Cardiac muscle cell (in vitro differentiated cells and primary cell): ENCODE measurements at regions not wholly inside any gene's neighbourhood (a gene's known extent, or its start where the extent isn't known, plus 50 kb on each side); places are given as distances from the start of the nearest gene placed in this dataset.

ENCODE experiments used
- DNase-seq, 2 donors: peaks; one replicate each; pipeline versions ENCODE4 v3.0.0 to v3.0.0-alpha.2; 2010 to 2017; ENCODE audit warnings: low read depth in 1 of 2, low spot score in 1 of 2
- H3K27ac ChIP-seq: fragments of 200-600 bp; sonication (generic); 2 replicates; pipeline ENCODE4 v1.5.1; 2016
- H3K27me3 ChIP-seq: fragments of 200-600 bp; sonication (generic); 2 replicates; pipeline ENCODE4 v1.6.0; 2016; ENCODE audit warnings: control low read depth
- H3K36me3 ChIP-seq: fragments of 200-600 bp; sonication (generic); 2 replicates; pipeline ENCODE4 v1.5.1; 2016; ENCODE audit warnings: control low read depth
- H3K4me1 ChIP-seq: fragments of 200-600 bp; sonication (generic); 2 replicates; pipeline ENCODE4 v1.8.1; 2017; ENCODE audit warnings: low read depth, mild to moderate bottlenecking, mixed run types
- H3K4me3 ChIP-seq: fragments of 200-600 bp; sonication (generic); 2 replicates; pipeline ENCODE4 v1.5.1; 2016; ENCODE audit warnings: mild to moderate bottlenecking
- H3K9me3 ChIP-seq: fragments of 200-600 bp; sonication (generic); 2 replicates; pipeline ENCODE4 v1.5.1; 2017; ENCODE audit warnings: low read depth, mild to moderate bottlenecking, control low read depth
- TF ChIP-seq, protein P1 (sequence below): IDR thresholded peaks from 2 replicates; pipeline ENCODE4 v1.5.1; 2012; ENCODE audit warnings: low read depth, mild to moderate bottlenecking, low read length

DNA sequence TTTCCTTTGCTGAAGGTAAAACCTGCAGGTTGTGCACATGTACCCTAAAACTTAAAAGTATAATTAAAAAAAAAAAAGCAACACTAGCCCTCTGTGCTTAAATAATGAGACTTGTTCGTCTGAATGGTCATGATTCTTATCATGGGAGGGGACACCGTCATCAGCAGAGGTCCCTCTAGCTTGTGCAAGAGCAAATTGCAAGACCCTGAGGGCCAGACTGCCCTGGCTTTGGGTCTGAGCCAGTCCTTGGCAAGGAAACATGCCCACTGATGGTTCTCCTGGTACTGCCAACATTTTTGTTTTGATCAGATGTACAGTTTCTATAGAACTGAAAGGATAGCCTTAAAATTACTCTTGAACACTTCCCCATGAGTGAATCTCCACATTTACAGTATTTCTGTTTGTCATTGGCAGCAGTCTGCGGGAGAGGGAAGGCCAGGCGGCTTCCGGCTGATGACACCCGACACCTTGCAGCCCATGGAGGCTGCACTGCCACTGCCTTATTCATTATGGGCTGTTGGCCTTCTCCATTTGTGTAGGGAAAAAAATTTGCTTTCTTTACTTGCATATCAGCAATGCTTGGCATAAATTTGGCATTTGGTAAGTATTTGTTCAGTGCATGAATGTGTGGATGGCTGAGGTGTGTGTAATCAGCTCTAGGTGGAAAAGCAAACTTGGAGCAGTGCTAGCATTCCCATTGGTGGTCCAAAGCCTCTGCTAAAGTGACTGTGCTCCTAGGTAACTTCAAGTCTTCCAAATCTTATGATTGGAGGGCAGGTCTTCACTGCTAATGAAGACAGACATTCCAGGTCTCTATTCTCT is 161.6 kb upstream of the ALKAL2 start:
- Histone ChIP-seq H3K27ac (no peak overlapping the region), H3K4me1 (no peaks in the 10 kb centered on the region), H3K36me3 (no peaks in the 10 kb centered on the region), H3K9me3 (no peaks in the 10 kb centered on the region), H3K4me3 (no peak overlapping the region), H3K27me3 (no peaks in the 10 kb centered on the region)
- TF ChIP-seq, protein P1, sequence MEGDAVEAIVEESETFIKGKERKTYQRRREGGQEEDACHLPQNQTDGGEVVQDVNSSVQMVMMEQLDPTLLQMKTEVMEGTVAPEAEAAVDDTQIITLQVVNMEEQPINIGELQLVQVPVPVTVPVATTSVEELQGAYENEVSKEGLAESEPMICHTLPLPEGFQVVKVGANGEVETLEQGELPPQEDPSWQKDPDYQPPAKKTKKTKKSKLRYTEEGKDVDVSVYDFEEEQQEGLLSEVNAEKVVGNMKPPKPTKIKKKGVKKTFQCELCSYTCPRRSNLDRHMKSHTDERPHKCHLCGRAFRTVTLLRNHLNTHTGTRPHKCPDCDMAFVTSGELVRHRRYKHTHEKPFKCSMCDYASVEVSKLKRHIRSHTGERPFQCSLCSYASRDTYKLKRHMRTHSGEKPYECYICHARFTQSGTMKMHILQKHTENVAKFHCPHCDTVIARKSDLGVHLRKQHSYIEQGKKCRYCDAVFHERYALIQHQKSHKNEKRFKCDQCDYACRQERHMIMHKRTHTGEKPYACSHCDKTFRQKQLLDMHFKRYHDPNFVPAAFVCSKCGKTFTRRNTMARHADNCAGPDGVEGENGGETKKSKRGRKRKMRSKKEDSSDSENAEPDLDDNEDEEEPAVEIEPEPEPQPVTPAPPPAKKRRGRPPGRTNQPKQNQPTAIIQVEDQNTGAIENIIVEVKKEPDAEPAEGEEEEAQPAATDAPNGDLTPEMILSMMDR: no peak
- no peak for DNase-seq

DNA sequence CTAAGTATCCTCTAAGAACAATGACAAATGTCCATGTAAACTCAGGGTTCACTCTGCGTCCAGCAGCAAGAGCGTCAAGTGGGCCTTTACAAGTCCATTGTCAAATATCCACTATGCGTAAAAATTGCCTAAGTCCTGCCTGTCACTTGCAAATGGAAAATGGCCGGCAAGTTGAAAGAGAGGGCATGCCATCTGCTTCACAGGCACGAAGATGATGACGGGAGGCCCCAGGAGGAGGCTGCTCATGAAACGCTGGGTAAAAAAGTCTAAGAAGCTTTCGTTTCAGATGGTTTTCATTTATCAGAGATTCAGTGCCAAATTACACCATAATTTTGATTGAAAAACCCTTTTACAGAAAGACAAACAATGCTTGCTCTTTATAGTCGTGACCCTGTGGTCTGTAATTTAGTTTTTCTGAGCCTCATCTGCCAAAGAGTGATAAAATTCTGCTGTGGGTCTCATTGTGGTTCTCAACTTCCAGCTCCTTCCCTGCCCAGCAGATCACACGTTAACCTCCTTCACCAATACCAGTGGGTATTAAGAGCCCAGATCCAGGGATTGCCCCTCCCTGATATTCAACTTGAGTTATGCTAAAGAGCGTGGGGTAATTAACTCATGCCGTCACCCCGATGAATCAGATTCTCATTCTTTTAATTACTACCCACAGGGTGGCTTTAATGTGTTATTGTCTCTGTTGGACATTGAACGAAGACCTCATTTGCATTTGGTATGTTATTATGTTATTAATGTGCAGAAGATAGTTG is 160.2 kb upstream of the ALKAL2 start:
- Histone ChIP-seq H3K4me3 (no peak overlapping the region), H3K27ac (no peak overlapping the region), H3K27me3 (no peaks in the 10 kb centered on the region), H3K9me3 (no peaks in the 10 kb centered on the region), H3K4me1 (no peaks in the 10 kb centered on the region), H3K36me3 (no peaks in the 10 kb centered on the region)
- DNase-seq: no peak
- TF ChIP-seq, protein P1: no peak

DNA sequence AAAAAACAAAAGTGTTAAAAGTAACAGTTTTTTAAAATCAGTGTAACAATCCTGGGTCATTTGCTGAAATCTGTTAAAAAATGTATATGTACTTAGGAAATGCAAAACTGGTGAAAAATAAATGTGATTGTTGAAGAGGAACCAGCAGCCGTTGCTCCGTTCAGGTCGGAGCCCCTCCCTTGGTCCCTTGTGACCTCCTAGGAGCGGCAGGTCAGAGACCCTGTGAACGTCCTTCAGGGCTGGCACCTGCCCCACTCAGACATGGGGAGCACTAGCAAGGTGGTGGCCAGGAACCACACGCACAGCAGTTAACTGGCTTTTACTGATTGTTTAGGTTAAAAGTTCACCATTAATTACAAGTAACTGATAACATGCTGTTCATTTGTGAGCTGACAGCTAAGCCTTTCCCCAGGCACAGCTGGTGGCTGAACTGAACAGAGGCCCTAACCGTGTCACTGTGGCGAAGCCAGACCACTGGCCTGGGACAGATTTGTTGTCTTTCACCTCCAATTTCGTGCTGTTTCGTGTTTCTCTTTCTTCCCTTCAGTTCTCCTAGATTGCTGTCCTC is 159.2 kb upstream of the ALKAL2 start:
- Histone ChIP-seq H3K27ac (no peak overlapping the region), H3K36me3 (no peaks in the 10 kb centered on the region), H3K4me3 (no peak overlapping the region), H3K9me3 (no peaks in the 10 kb centered on the region), H3K27me3 (no peaks in the 10 kb centered on the region), H3K4me1 (no peaks in the 10 kb centered on the region)
- TF ChIP-seq, protein P1: no peak
- no peak for DNase-seq

DNA sequence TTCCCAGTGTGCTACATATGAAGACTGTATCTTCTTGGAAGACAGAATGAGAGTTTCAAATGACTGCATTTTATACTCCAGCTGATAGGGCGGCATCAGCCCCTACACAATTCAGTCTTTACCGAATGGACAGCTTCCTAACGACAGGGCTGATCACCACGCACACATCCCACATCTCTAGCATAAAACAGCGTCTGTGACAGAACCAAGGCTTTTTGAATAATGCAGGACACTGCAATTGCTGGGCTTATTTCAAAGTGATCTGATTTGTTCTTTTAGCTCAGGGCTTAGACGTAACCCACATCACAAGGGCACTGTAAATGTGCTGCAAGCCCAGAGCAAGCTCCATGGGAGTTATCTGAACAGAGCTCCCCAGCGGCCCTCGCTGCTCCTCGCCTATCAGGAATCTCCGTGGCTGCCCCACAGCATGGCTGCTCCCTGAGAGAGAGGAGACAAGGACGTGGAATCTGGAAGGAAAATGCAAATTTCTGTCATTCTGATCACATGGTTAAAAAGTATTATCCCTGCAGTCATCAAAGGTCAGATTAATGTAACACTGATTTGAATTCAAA is 158.5 kb upstream of the ALKAL2 start:
- Histone ChIP-seq H3K27ac (no peak overlapping the region), H3K4me3 (no peak overlapping the region), H3K4me1 (no peaks in the 10 kb centered on the region), H3K36me3 (no peaks in the 10 kb centered on the region), H3K9me3 (no peaks in the 10 kb centered on the region), H3K27me3 (no peaks in the 10 kb centered on the region)
- no peak for DNase-seq
- TF ChIP-seq, protein P1: no peak

DNA sequence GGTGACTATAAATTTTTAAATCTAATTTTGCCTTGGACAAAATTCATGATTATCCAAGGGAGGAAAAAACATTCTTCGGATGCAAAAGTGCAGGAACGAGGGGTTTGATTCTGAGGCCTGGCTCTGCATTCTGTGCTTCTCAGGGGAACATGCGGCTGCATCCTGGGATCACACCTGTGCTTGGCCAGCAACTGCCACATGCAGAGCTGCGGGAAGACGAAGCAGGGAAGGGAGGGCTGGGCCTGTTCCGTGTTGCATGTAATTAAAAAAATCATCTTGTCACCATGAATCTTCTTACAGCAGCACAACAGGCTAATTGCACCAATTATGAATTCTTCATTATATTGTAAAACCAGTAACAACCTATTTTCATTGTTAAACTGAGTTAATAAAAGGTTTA is 158.0 kb upstream of the ALKAL2 start:
- H3K27me3 ChIP-seq: no peaks in the 10 kb centered on the region
- TF ChIP-seq, protein P1: no peak
- H3K27ac ChIP-seq: no peak overlapping the region
- H3K4me1 ChIP-seq: no peaks in the 10 kb centered on the region
- DNase-seq: no peak
- H3K36me3 ChIP-seq: no peaks in the 10 kb centered on the region
- no peaks in the 10 kb centered on the region for H3K9me3 ChIP-seq
- no peak overlapping the region for H3K4me3 ChIP-seq
